ENCODE measurements at regions not wholly inside any gene's neighbourhood (a gene's known extent, or its start where the extent isn't known, plus 50 kb on each side); places are given as distances from the start of the nearest gene placed in this dataset.
"Not testable (repeated sequence)": the region's sequence is repeated elsewhere in the genome, so short reads cannot be mapped to it uniquely, and the experiment has no call there.

GRCh38 chr2:17252258-17252657 lies 266.0 kb downstream of the RAD51AP2 start:
- no peak for DNase-seq

- DNase-seq: no peak
These were observed 267.1 kb downstream of the RAD51AP2 start for GRCh38 chr2:17251171-17251570.

- no peak for DNase-seq
These were observed 269.0 kb downstream of the RAD51AP2 start for GRCh38 chr2:17249249-17249648.

- no peak for DNase-seq
These were observed 272.3 kb downstream of the RAD51AP2 start for GRCh38 chr2:17245906-17246305.

- DNase-seq: no peak
These were observed 275.3 kb downstream of the RAD51AP2 start for GRCh38 chr2:17242813-17243485.

- DNase-seq: no peak
These were observed 278.7 kb downstream of the RAD51AP2 start for GRCh38 chr2:17239550-17239949.

- DNase-seq: no peak
These were observed 283.1 kb downstream of the RAD51AP2 start for GRCh38 chr2:17235167-17235566.

- no peak for DNase-seq
These were observed 285.3 kb downstream of the RAD51AP2 start for GRCh38 chr2:17232776-17233556.

GRCh38 chr2:17231394-17231965 lies 286.8 kb downstream of the RAD51AP2 start:
- no peak for DNase-seq

- DNase-seq: no peak
These were observed 288.8 kb downstream of the RAD51AP2 start for GRCh38 chr2:17229414-17229813.

- no peak for DNase-seq
These were observed 289.8 kb downstream of the RAD51AP2 start for GRCh38 chr2:17228461-17228860.

GRCh38 chr2:17227856-17228255 lies 290.4 kb downstream of the RAD51AP2 start:
- DNase-seq: no peak

GRCh38 chr2:17226941-17227490 lies 291.2 kb downstream of the RAD51AP2 start:
- DNase-seq: no peak

GRCh38 chr2:17223211-17223610 lies 295.0 kb downstream of the RAD51AP2 start:
- DNase-seq: no peak

- DNase-seq: no peak
These were observed 309.7 kb downstream of the RAD51AP2 start for GRCh38 chr2:17208511-17208910.

- DNase-seq: no peak
These were observed 311.5 kb downstream of the RAD51AP2 start for GRCh38 chr2:17206771-17207170.

GRCh38 chr2:17204214-17204613 lies 314.0 kb downstream of the RAD51AP2 start:
- not testable (repeated sequence) for DNase-seq

GRCh38 chr2:17202628-17203027 lies 315.6 kb downstream of the RAD51AP2 start:
- DNase-seq: not testable (repeated sequence)

GRCh38 chr2:17199741-17200140 lies 318.5 kb downstream of the RAD51AP2 start:
- peak in 1 of 2 experiments; percentile 35 for DNase-seq

- DNase-seq: no peak
These were observed 321.9 kb downstream of the RAD51AP2 start for GRCh38 chr2:17196380-17196779.

- DNase-seq: no peak
These were observed 323.2 kb downstream of the RAD51AP2 start for GRCh38 chr2:17195016-17195415.

GRCh38 chr2:17194083-17194482 lies 324.2 kb downstream of the RAD51AP2 start:
- no peak for DNase-seq

GRCh38 chr2:17193433-17193890 lies 324.8 kb downstream of the RAD51AP2 start:
- not testable (repeated sequence) for DNase-seq

GRCh38 chr2:17191223-17191622 lies 327.0 kb downstream of the RAD51AP2 start:
- no peak for DNase-seq
